OCI-LY7 (cell line): ENCODE measurements at regions not wholly inside any gene's neighbourhood (a gene's known extent, or its start where the extent isn't known, plus 50 kb on each side); places are given as distances from the start of the nearest gene placed in this dataset.

Source experiments
- CTCF ChIP-seq: fragments of 200-600 bp; sonication (generic); conservative IDR thresholded peaks from 2 replicates; pipeline ENCODE4 v1.5.1; 2014; ENCODE audit warnings: mild to moderate bottlenecking, antibody characterized with exemption, low read length, moderate library complexity, mixed read lengths
- EZH2phosphoT487 ChIP-seq: fragments of 200-600 bp; sonication (generic); IDR thresholded peaks from 2 replicates; pipeline ENCODE4 v1.6.1; 2018; ENCODE audit warnings: low read depth, borderline replicate concordance, mild to moderate bottlenecking, mixed run types, antibody characterized with exemption, low read length, moderate library complexity, mixed read lengths

GRCh38 chr17:5913032-5913531, 157.1 kb upstream of the WSCD1 start:
- no peak for TF ChIP-seq CTCF
- TF ChIP-seq EZH2phosphoT487, result no peak
